D721Med (cell line): ENCODE measurements at regions not wholly inside any gene's neighbourhood (a gene's known extent, or its start where the extent isn't known, plus 50 kb on each side); places are given as distances from the start of the nearest gene placed in this dataset.

ENCODE experiments used
- DNase-seq: peaks from one replicate; pipeline ENCODE4 v3.0.0; 2011; ENCODE audit warnings: low spot score; ENCODE audit not compliant: insufficient read length
- FAIRE-seq: peaks from 2 replicates; lab custom pipeline; 2011; peaks lifted over from hg19 to GRCh38; lab: Jason Lieb, UNC
- CTCF ChIP-seq: IDR thresholded peaks from 2 replicates; pipeline ENCODE4 v1.5.1; 2012; ENCODE audit warnings: mild to moderate bottlenecking, control low read depth; ENCODE audit not compliant: insufficient read depth; ENCODE audit errors: missing control alignments

GRCh38 chr2:176592216-176592615, 323.0 kb downstream of the MTX2 start:
- no peak for DNase-seq
- TF ChIP-seq CTCF, result no peak
- FAIRE-seq, result no peak

- TF ChIP-seq CTCF, result no peak
- no peak for FAIRE-seq
- no peak for DNase-seq
These were observed 326.7 kb downstream of the MTX2 start for GRCh38 chr2:176595986-176596385.

GRCh38 chr2:176597916-176598315, 328.7 kb downstream of the MTX2 start:
- no peak for TF ChIP-seq CTCF
- FAIRE-seq, result no peak

GRCh38 chr2:176598351-176598750, 329.1 kb downstream of the MTX2 start:
- FAIRE-seq (no peak), DNase-seq (no peak)
- no peak for TF ChIP-seq CTCF

More at GRCh38 chr2:176597916-176598315, 328.7 kb downstream of the MTX2 start:
- DNase-seq, result no peak

GRCh38 chr2:176599796-176600485, 330.7 kb downstream of the MTX2 start:
- DNase-seq (no peak), FAIRE-seq (no peak)
- TF ChIP-seq CTCF, result no peak

GRCh38 chr2:176601066-176601465, 331.8 kb downstream of the MTX2 start:
- TF ChIP-seq CTCF, result no peak
- DNase-seq, result no peak

GRCh38 chr2:176612036-176612435, 342.8 kb downstream of the MTX2 start:
- TF ChIP-seq CTCF, result no peak
- FAIRE-seq, result no peak

More at GRCh38 chr2:176601066-176601465, 331.8 kb downstream of the MTX2 start:
- no peak for FAIRE-seq

More at GRCh38 chr2:176612036-176612435, 342.8 kb downstream of the MTX2 start:
- no peak for DNase-seq
